Fibroblast of villous mesenchyme (primary cell): ENCODE measurements at regions not wholly inside any gene's neighbourhood (a gene's known extent, or its start where the extent isn't known, plus 50 kb on each side); places are given as distances from the start of the nearest gene placed in this dataset.

ENCODE experiments used
- DNase-seq: peaks from one replicate; pipeline ENCODE4 v3.0.0-alpha.2; 2010; ENCODE audit warnings: low read depth
- H3K4me3 ChIP-seq: 2 replicates; pipeline ENCODE4 v1.5.1; 2011; ENCODE audit warnings: low read depth, mild to moderate bottlenecking, low read length
- CTCF ChIP-seq: IDR thresholded peaks from 2 replicates; pipeline ENCODE4 v1.5.1; 2012; ENCODE audit warnings: low read depth, mild to moderate bottlenecking, low read length; ENCODE audit not compliant: insufficient read depth

- H3K4me3 ChIP-seq = no peak overlapping the region
- DNase-seq = peak; percentile 34
- peak; percentile 22 for TF ChIP-seq CTCF
Measured at GRCh38 chrX:120769576-120770341, 105.9 kb downstream of the CT47B1 start.

- TF ChIP-seq CTCF = no peak
- no peak overlapping the region for H3K4me3 ChIP-seq
- DNase-seq = peak; percentile 33
Measured at GRCh38 chrX:120768681-120769080, 107.0 kb downstream of the CT47B1 start.

- H3K4me3 ChIP-seq = no peak overlapping the region
- DNase-seq = no peak
- no peak for TF ChIP-seq CTCF
Measured at GRCh38 chrX:120768254-120768653, 107.4 kb downstream of the CT47B1 start.

GRCh38 chrX:120763269-120763668 lies 112.4 kb downstream of the CT47B1 start:
- TF ChIP-seq CTCF = no peak
- no peak for DNase-seq
- no peak overlapping the region for H3K4me3 ChIP-seq

- DNase-seq = peak; percentile 84
- no peak overlapping the region for H3K4me3 ChIP-seq
- no peak for TF ChIP-seq CTCF
Measured at GRCh38 chrX:120761810-120762209, 113.9 kb downstream of the CT47B1 start.

- TF ChIP-seq CTCF = no peak
- DNase-seq = no peak
- H3K4me3 ChIP-seq = no peak overlapping the region
Measured at GRCh38 chrX:120759685-120760084, 116.0 kb downstream of the CT47B1 start.
